ENCODE measurements at regions not wholly inside any gene's neighbourhood (a gene's known extent, or its start where the extent isn't known, plus 50 kb on each side); places are given as distances from the start of the nearest gene placed in this dataset.

- DNase-seq = no peak
Observed at GRCh38 chr12:111102102-111102739, 181.8 kb upstream of the MYL2 start.

GRCh38 chr12:111101003-111101402 is 180.6 kb upstream of the MYL2 start:
- no peak for DNase-seq

- no peak for DNase-seq
Observed at GRCh38 chr12:111100554-111100953, 180.2 kb upstream of the MYL2 start.

GRCh38 chr12:111100003-111100402 is 179.6 kb upstream of the MYL2 start:
- no peak for DNase-seq

GRCh38 chr12:111099186-111099585 is 178.8 kb upstream of the MYL2 start:
- DNase-seq = no peak

- no peak for DNase-seq
Observed at GRCh38 chr12:111094157-111095010, 174.0 kb upstream of the MYL2 start.

- no peak for DNase-seq
Observed at GRCh38 chr12:111093428-111094142, 173.2 kb upstream of the MYL2 start.

GRCh38 chr12:111091051-111091450 is 170.7 kb upstream of the MYL2 start:
- no peak for DNase-seq

GRCh38 chr12:111089616-111090015 is 169.2 kb upstream of the MYL2 start:
- DNase-seq = no peak

- no peak for DNase-seq
Observed at GRCh38 chr12:111088409-111088808, 168.0 kb upstream of the MYL2 start.

- no peak for DNase-seq
Observed at GRCh38 chr12:111086947-111087700, 166.7 kb upstream of the MYL2 start.

GRCh38 chr12:111085096-111085495 is 164.7 kb upstream of the MYL2 start:
- DNase-seq = no peak

- DNase-seq = no peak
Observed at GRCh38 chr12:111084605-111085004, 164.2 kb upstream of the MYL2 start.

- DNase-seq = no peak
Observed at GRCh38 chr12:111084158-111084557, 163.8 kb upstream of the MYL2 start.

- DNase-seq = no peak
Observed at GRCh38 chr12:111081600-111081999, 161.2 kb upstream of the MYL2 start.

GRCh38 chr12:111078731-111079130 is 158.4 kb upstream of the MYL2 start:
- DNase-seq = no peak

GRCh38 chr12:111076611-111077451 is 156.5 kb upstream of the MYL2 start:
- no peak for DNase-seq

- DNase-seq = no peak
Observed at GRCh38 chr12:111076199-111076598, 155.8 kb upstream of the MYL2 start.

- DNase-seq = no peak
Observed at GRCh38 chr12:111074965-111075364, 154.6 kb upstream of the MYL2 start.

GRCh38 chr12:111074559-111074958 is 154.2 kb upstream of the MYL2 start:
- DNase-seq = no peak

- DNase-seq = no peak
Observed at GRCh38 chr12:111073370-111073769, 153.0 kb upstream of the MYL2 start.

GRCh38 chr12:111072299-111072698 is 151.9 kb upstream of the MYL2 start:
- no peak for DNase-seq

Measured in SW 1271 (cell line).